NCI-H146 treated with DMSO at 0.1 percent for 48 hours (cell line): ENCODE measurements at regions not wholly inside any gene's neighbourhood (a gene's known extent, or its start where the extent isn't known, plus 50 kb on each side); places are given as distances from the start of the nearest gene placed in this dataset.
"Not testable (repeated sequence)": the region's sequence is repeated elsewhere in the genome, so short reads cannot be mapped to it uniquely, and the experiment has no call there.

Source experiments
- DNase-seq: peaks from one replicate; lab custom pipeline; 2025; ENCODE audit not compliant: unreplicated experiment; lab: John Stamatoyannopoulos, UW

- no peak for DNase-seq
Observed at GRCh38 chr1:4062560-4062959, 162.5 kb upstream of the C1orf174 start.

GRCh38 chr1:4062992-4063391, 162.9 kb upstream of the C1orf174 start:
- no peak for DNase-seq

- DNase-seq = no peak
Observed at GRCh38 chr1:4063516-4063915, 163.4 kb upstream of the C1orf174 start.

- DNase-seq = no peak
Observed at GRCh38 chr1:4064150-4064889, 164.2 kb upstream of the C1orf174 start.

- no peak for DNase-seq
Observed at GRCh38 chr1:4066860-4067599, 167.0 kb upstream of the C1orf174 start.

GRCh38 chr1:4068076-4068475, 168.0 kb upstream of the C1orf174 start:
- DNase-seq = no peak

- DNase-seq = no peak
Observed at GRCh38 chr1:4071653-4072052, 171.6 kb upstream of the C1orf174 start.

- DNase-seq = no peak
Observed at GRCh38 chr1:4072481-4073153, 172.5 kb upstream of the C1orf174 start.

- no peak for DNase-seq
Observed at GRCh38 chr1:4075436-4076225, 175.6 kb upstream of the C1orf174 start.

GRCh38 chr1:4076346-4076745, 176.3 kb upstream of the C1orf174 start:
- DNase-seq = no peak

GRCh38 chr1:4078091-4078962, 178.3 kb upstream of the C1orf174 start:
- not testable (repeated sequence) for DNase-seq

GRCh38 chr1:4079815-4080214, 179.7 kb upstream of the C1orf174 start:
- no peak for DNase-seq

GRCh38 chr1:4081806-4082711, 182.0 kb upstream of the C1orf174 start:
- no peak for DNase-seq

- DNase-seq = no peak
Observed at GRCh38 chr1:4083231-4084047, 183.4 kb upstream of the C1orf174 start.

GRCh38 chr1:4084048-4084431, 184.0 kb upstream of the C1orf174 start:
- no peak for DNase-seq

GRCh38 chr1:4084446-4084845, 184.4 kb upstream of the C1orf174 start:
- DNase-seq = no peak

- no peak for DNase-seq
Observed at GRCh38 chr1:4084896-4085295, 184.8 kb upstream of the C1orf174 start.

- DNase-seq = no peak
Observed at GRCh38 chr1:4085546-4085945, 185.5 kb upstream of the C1orf174 start.
